HEK293 (cell line): ENCODE measurements at regions not wholly inside any gene's neighbourhood (a gene's known extent, or its start where the extent isn't known, plus 50 kb on each side); places are given as distances from the start of the nearest gene placed in this dataset.

Experiments
- CTCF ChIA-PET: fragments of 350-600 bp; formaldehyde crosslinking; extraction: SDS; loops from one replicate; lab custom pipeline; 2021; ENCODE audit warnings: antibody characterized with exemption; lab: Yijun Ruan, JAX
- POLR2A ChIA-PET: fragments of 300-600 bp; formaldehyde crosslinking; extraction: SDS; loops from one replicate; lab custom pipeline; 2020; ENCODE audit warnings: antibody characterized with exemption, inconsistent platforms; lab: Yijun Ruan, JAX
- H3K27ac ChIP-seq: fragments of 200-500 bp; sonication (Bioruptor generic); 2 replicates; pipeline ENCODE4 v1.5.1; 2014; ENCODE audit warnings: low read depth, low read length, control low read depth, inconsistent platforms; ENCODE audit errors: extremely low read depth
- H3K36me3 ChIP-seq, 2 experiments: fragments of 200-500 bp in 1 of 2; sonication (Bioruptor generic) in 1 of 2; 1 replicate in 1 of 2; 2 replicates in 1 of 2; pipeline ENCODE4 v1.5.1; 2014 to 2017; ENCODE audit warnings: inconsistent platforms in 2 of 2, low read length in 2 of 2; ENCODE audit not compliant: control insufficient read depth in 2 of 2, insufficient read depth in 1 of 2
- H3K4me1 ChIP-seq: fragments of 200-500 bp; sonication (Bioruptor generic); 2 replicates; pipeline ENCODE4 v1.5.1; 2014; ENCODE audit warnings: mild to moderate bottlenecking, low read length, inconsistent platforms; ENCODE audit not compliant: control insufficient read depth, insufficient read depth
- H3K4me3 ChIP-seq: 2 replicates; pipeline ENCODE4 v1.5.1; 2011; ENCODE audit warnings: low read depth, mild to moderate bottlenecking, control low read depth, low read length, moderate library complexity
- H3K9me3 ChIP-seq: fragments of 200-500 bp; sonication (Bioruptor generic); 2 replicates; pipeline ENCODE4 v1.5.1; 2014; ENCODE audit warnings: low read depth, low read length, inconsistent platforms; ENCODE audit not compliant: control insufficient read depth, insufficient read depth
- ATF2 ChIP-seq: fragments of 450-650 bp; formaldehyde crosslinking; IDR thresholded peaks from 2 replicates; pipeline ENCODE4 v1.5.1; 2016; ENCODE audit warnings: missing biosample characterization, missing genetic modification characterization, low read depth
- HIC1 ChIP-seq: fragments of 450-650 bp; formaldehyde crosslinking; IDR thresholded peaks from 2 replicates; pipeline ENCODE4 v1.5.1; 2016; ENCODE audit warnings: missing biosample characterization, missing genetic modification characterization
- HOXD13 ChIP-seq: sonication (generic); formaldehyde crosslinking; IDR thresholded peaks from 2 replicates; pipeline ENCODE4 v1.8.0; 2022; ENCODE audit warnings: missing genetic modification reagents, borderline replicate concordance
- PRDM2 ChIP-seq: fragments of 450-650 bp; formaldehyde crosslinking; IDR thresholded peaks from 2 replicates; pipeline ENCODE4 v1.5.1; 2016; ENCODE audit warnings: missing biosample characterization, missing genetic modification characterization, borderline replicate concordance
- ZBTB20 ChIP-seq: fragments of 450-650 bp; formaldehyde crosslinking; IDR thresholded peaks from 2 replicates; pipeline ENCODE4 v1.5.1; 2016; ENCODE audit warnings: missing biosample characterization, missing genetic modification characterization
- ZBTB21 ChIP-seq: fragments of 450-650 bp; formaldehyde crosslinking; IDR thresholded peaks from 2 replicates; pipeline ENCODE4 v1.5.1; 2017; ENCODE audit warnings: missing biosample characterization, missing genetic modification characterization
- ZFP3 ChIP-seq: fragments of 450-650 bp; formaldehyde crosslinking; IDR thresholded peaks from 2 replicates; pipeline ENCODE4 v1.5.1; 2016; ENCODE audit warnings: low read depth, missing biosample characterization, missing genetic modification characterization
- ZNF157 ChIP-seq: fragments of 450-650 bp; formaldehyde crosslinking; IDR thresholded peaks from 2 replicates; pipeline ENCODE4 v1.5.1; 2016; ENCODE audit warnings: missing biosample characterization, missing genetic modification characterization
- ZNF174 ChIP-seq: fragments of 450-650 bp; formaldehyde crosslinking; IDR thresholded peaks from 2 replicates; pipeline ENCODE4 v1.5.0; 2017; ENCODE audit warnings: missing biosample characterization, mild to moderate bottlenecking, missing genetic modification characterization
- ZNF302 ChIP-seq: fragments of 450-650 bp; formaldehyde crosslinking; IDR thresholded peaks from 2 replicates; pipeline ENCODE4 v1.5.1; 2016; ENCODE audit warnings: missing biosample characterization, missing genetic modification characterization, low read depth
- ZNF391 ChIP-seq: fragments of 450-650 bp; formaldehyde crosslinking; IDR thresholded peaks from 2 replicates; pipeline ENCODE4 v1.5.1; 2016; ENCODE audit warnings: low read depth, missing biosample characterization, missing genetic modification characterization, borderline replicate concordance
- ZNF426 ChIP-seq: fragments of 450-650 bp; formaldehyde crosslinking; IDR thresholded peaks from 2 replicates; pipeline ENCODE4 v1.5.1; 2017; ENCODE audit warnings: missing biosample characterization, missing genetic modification characterization, mild to moderate bottlenecking, inconsistent platforms, moderate library complexity
- ZNF692 ChIP-seq: fragments of 450-650 bp; formaldehyde crosslinking; IDR thresholded peaks from 2 replicates; pipeline ENCODE4 v1.5.1; 2016; ENCODE audit warnings: missing biosample characterization, missing genetic modification characterization
- ZNF768 ChIP-seq: fragments of 450-650 bp; formaldehyde crosslinking; IDR thresholded peaks from 2 replicates; pipeline ENCODE4 v1.5.1; 2018; ENCODE audit warnings: missing biosample characterization, mild to moderate bottlenecking, missing genetic modification characterization

- TF ChIP-seq ZNF391 (tag by site-specific recombination) (no peak), ZNF157 (tag by site-specific recombination) (no peak), ZBTB21 (tag by site-specific recombination) (no peak), HOXD13 (CRISPR knock-in tag) (no peak)
These were observed 1354.9 kb upstream of the GJE1 start (continued) for GRCh38 chr6:140777780-140778179.

GRCh38 chr6:140775061-140775460 lies 1357.7 kb upstream of the GJE1 start:
- Histone ChIP-seq H3K9me3 (no peaks in the 10 kb centered on the region), H3K27ac (no peak overlapping the region), H3K4me1 (no peaks in the 10 kb centered on the region), H3K36me3 (no peaks in the 10 kb centered on the region), H3K4me3 (no peak overlapping the region)
- ChIA-PET CTCF (interaction anchor here (0.5 kb wide), 1 partner anchor 555 kb away, joined by 4 read pairs; no protein-coding TSS in a partner anchor), POLR2A (no interaction called here)
- no peak for TF ChIP-seq ZNF174 (tag by site-specific recombination)
- no peak for TF ChIP-seq ZBTB20 (tag by site-specific recombination)
- TF ChIP-seq ATF2 (tag by site-specific recombination), result no peak
- no peak for TF ChIP-seq ZNF768 (tag by site-specific recombination)
- no peak for TF ChIP-seq ZNF426
- TF ChIP-seq ZNF692 (tag by site-specific recombination), result no peak
- no peak for TF ChIP-seq PRDM2 (tag by site-specific recombination)
- TF ChIP-seq ZFP3 (tag by site-specific recombination), result no peak
- TF ChIP-seq ZNF302, result no peak
- no peak for TF ChIP-seq HIC1 (tag by site-specific recombination)
